ENCODE measurements at regions not wholly inside any gene's neighbourhood (a gene's known extent, or its start where the extent isn't known, plus 50 kb on each side); places are given as distances from the start of the nearest gene placed in this dataset.

DNA sequence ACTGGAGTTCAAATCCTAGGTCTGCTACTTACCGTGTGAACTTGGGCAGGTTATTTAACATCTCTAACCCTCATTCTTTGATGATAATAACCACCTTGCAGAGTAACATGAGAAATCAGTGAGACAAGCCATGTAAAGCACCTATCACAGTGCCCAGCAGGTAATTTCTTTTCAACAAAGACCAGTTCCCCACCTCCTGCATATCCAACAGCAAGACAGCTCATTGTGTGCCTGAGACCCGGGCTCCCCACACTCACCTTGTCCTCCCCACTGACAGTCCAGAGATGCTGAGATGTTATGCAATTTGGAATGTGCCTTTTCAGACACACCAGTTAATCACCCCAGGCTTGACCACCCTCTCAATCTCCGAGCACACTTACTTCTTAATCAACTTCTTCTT, 367.6 kb upstream of the DAB1 start:
- TF ChIP-seq REST (IDR thresholded peaks at IDR 0.05; ENCODE audit: insufficient read depth in 1 of 2, low read depth in 2 of 2, low read length in 2 of 2): no peak
- TF ChIP-seq TAF1 (IDR thresholded peaks at IDR 0.05; ENCODE audit: borderline replicate concordance, insufficient read depth, low read length): no peak

GRCh38 chr1:57789936-57790335, 366.1 kb upstream of the DAB1 start:
- TF ChIP-seq POLR2AphosphoS5 (IDR thresholded peaks at IDR 0.05; ENCODE audit: low read depth, low read length): no peak
- TF ChIP-seq FOXP2 (optimal IDR thresholded peaks at IDR 0.05; ENCODE audit: borderline replicate concordance, extremely low read depth, extremely low read length, insufficient read depth): no peak
- no peak for TF ChIP-seq REST (IDR thresholded peaks at IDR 0.05; ENCODE audit: insufficient read depth in 1 of 2, low read depth in 2 of 2, low read length in 2 of 2)
- TF ChIP-seq TAF1 (IDR thresholded peaks at IDR 0.05; ENCODE audit: borderline replicate concordance, insufficient read depth, low read length): no peak
- TF ChIP-seq SIN3A (IDR thresholded peaks at IDR 0.05; ENCODE audit: borderline replicate concordance, insufficient read depth, low read length): no peak

DNA sequence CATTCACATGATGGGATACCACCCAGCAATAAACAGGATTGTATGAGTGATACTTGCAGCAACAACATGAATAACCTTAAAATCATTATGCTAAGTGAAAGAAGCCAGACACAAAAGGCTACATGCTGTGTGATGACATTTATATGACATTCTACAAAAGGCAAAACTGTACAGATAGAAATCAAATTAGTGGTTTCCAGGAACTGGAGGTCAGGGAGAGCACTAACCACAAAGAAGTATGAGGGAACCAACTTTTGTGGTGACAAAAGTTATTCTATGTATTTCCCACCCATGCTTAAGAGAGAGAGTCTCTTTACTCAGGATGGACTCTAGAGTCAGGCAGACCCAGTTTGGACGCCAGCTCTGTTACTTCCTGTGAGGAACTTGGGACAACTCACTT, 364.5 kb upstream of the DAB1 start:
- no peak for TF ChIP-seq SIN3A (IDR thresholded peaks at IDR 0.05; ENCODE audit: borderline replicate concordance, insufficient read depth, low read length)
- 0 out of 4 replicates have a peak, but pooled peaks of 1 of the 2 experiments have one; percentile 23 for TF ChIP-seq REST (IDR thresholded peaks at IDR 0.05; ENCODE audit: insufficient read depth in 1 of 2, low read depth in 2 of 2, low read length in 2 of 2)

DNA sequence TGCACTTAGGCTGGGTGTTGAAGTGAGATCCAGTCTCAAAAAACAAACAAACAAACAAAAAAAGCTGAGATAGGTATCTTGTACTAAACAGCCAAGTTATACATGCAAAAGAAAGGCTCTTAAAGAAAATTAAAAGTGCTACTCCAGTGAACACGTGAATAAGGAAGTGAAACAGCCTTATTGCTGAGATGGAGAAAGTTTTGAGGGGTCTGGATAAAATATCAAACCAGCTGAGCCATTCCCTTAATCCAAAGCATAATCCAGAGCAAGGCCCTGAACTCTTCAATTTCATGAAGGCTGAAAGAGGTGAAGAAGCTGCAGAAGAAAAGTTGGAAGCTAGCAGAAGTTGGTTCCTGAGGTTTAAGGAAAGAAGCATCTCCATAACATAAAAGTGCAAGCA, 360.5 kb upstream of the DAB1 start:
- TF ChIP-seq REST (IDR thresholded peaks at IDR 0.05; ENCODE audit: insufficient read depth in 1 of 2, low read depth in 2 of 2, low read length in 2 of 2) (no peak), SIN3A (IDR thresholded peaks at IDR 0.05; ENCODE audit: borderline replicate concordance, insufficient read depth, low read length) (no peak), FOXP2 (optimal IDR thresholded peaks at IDR 0.05; ENCODE audit: borderline replicate concordance, extremely low read depth, extremely low read length, insufficient read depth) (no peak), TAF1 (IDR thresholded peaks at IDR 0.05; ENCODE audit: borderline replicate concordance, insufficient read depth, low read length) (no peak), POLR2AphosphoS5 (IDR thresholded peaks at IDR 0.05; ENCODE audit: low read depth, low read length) (no peak)

GRCh38 chr1:57782357-57782756, 358.5 kb upstream of the DAB1 start:
- TF ChIP-seq TAF1 (IDR thresholded peaks at IDR 0.05; ENCODE audit: borderline replicate concordance, insufficient read depth, low read length) (no peak), REST (IDR thresholded peaks at IDR 0.05; ENCODE audit: insufficient read depth in 1 of 2, low read depth in 2 of 2, low read length in 2 of 2) (no peak), POLR2AphosphoS5 (IDR thresholded peaks at IDR 0.05; ENCODE audit: low read depth, low read length) (no peak), SIN3A (IDR thresholded peaks at IDR 0.05; ENCODE audit: borderline replicate concordance, insufficient read depth, low read length) (no peak), FOXP2 (optimal IDR thresholded peaks at IDR 0.05; ENCODE audit: borderline replicate concordance, extremely low read depth, extremely low read length, insufficient read depth) (no peak)
